GM21423 (cell line): ENCODE measurements at regions not wholly inside any gene's neighbourhood (a gene's known extent, or its start where the extent isn't known, plus 50 kb on each side); places are given as distances from the start of the nearest gene placed in this dataset.

Experiments used
- ATAC-seq: cut with Tn5 transposase; IDR thresholded peaks from one replicate; pipeline ENCODE4 v1.9.1; 2021; ENCODE audit warnings: mild to moderate bottlenecking, moderate library complexity; ENCODE audit not compliant: unreplicated experiment

GRCh38 chr14:34025325-34026017, 74.6 kb upstream of the EGLN3 start:
- ATAC-seq, result no peak

- ATAC-seq, result no peak
Measured at GRCh38 chr14:34024768-34025144, 73.9 kb upstream of the EGLN3 start.

GRCh38 chr14:34023824-34024767, 73.2 kb upstream of the EGLN3 start:
- no peak for ATAC-seq

- ATAC-seq, result no peak
Measured at GRCh38 chr14:34021096-34021495, 70.2 kb upstream of the EGLN3 start.

GRCh38 chr14:34020014-34020413, 69.1 kb upstream of the EGLN3 start:
- ATAC-seq, result no peak

GRCh38 chr14:34018564-34019244, 67.8 kb upstream of the EGLN3 start:
- peak; percentile 77 for ATAC-seq

GRCh38 chr14:34018125-34018524, 67.3 kb upstream of the EGLN3 start:
- no peak for ATAC-seq

- no peak for ATAC-seq
Measured at GRCh38 chr14:34015383-34015782, 64.5 kb upstream of the EGLN3 start.

GRCh38 chr14:34014936-34015335, 64.1 kb upstream of the EGLN3 start:
- no peak for ATAC-seq

GRCh38 chr14:34013721-34014060, 62.8 kb upstream of the EGLN3 start:
- peak; percentile 65 for ATAC-seq

- ATAC-seq, result peak; percentile 85
Measured at GRCh38 chr14:34012978-34013720, 62.3 kb upstream of the EGLN3 start.

GRCh38 chr14:34012369-34012768, 61.5 kb upstream of the EGLN3 start:
- no peak for ATAC-seq

- ATAC-seq, result no peak
Measured at GRCh38 chr14:34009956-34010355, 59.1 kb upstream of the EGLN3 start.

GRCh38 chr14:34007902-34008301, 57.0 kb upstream of the EGLN3 start:
- no peak for ATAC-seq

- ATAC-seq, result no peak
Measured at GRCh38 chr14:34005901-34006300, 55.0 kb upstream of the EGLN3 start.

- ATAC-seq, result no peak
Measured at GRCh38 chr14:34004881-34005280, 54.0 kb upstream of the EGLN3 start.

GRCh38 chr14:34003691-34004090, 52.8 kb upstream of the EGLN3 start:
- no peak for ATAC-seq

GRCh38 chr14:34003082-34003668, 52.3 kb upstream of the EGLN3 start:
- ATAC-seq, result no peak
